ENCODE measurements at regions not wholly inside any gene's neighbourhood (a gene's known extent, or its start where the extent isn't known, plus 50 kb on each side); places are given as distances from the start of the nearest gene placed in this dataset.
"Not testable (repeated sequence)": the region's sequence is repeated elsewhere in the genome, so short reads cannot be mapped to it uniquely, and the experiment has no call there.

DNA sequence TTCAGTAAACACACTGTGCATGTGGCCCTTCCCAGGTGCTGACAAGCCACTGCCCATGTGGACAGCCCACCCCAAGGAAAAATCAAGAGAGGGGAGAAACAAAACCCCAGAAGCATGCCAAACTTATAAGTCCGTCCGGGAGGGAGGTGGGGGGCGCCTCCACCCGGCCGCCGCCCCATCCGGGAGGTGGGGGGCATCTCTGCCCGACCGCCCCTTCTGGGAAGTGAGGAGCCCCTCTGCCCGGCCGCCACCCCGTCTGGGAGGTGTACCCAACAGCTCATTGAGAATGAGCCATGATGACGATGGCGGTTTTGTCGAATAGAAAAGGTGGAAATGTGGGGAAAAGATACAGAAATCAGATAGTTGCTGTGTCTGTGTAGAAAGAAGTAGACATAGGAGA, 53.8 kb upstream of the C2CD4B start:
- DNase-seq: no peak

DNA sequence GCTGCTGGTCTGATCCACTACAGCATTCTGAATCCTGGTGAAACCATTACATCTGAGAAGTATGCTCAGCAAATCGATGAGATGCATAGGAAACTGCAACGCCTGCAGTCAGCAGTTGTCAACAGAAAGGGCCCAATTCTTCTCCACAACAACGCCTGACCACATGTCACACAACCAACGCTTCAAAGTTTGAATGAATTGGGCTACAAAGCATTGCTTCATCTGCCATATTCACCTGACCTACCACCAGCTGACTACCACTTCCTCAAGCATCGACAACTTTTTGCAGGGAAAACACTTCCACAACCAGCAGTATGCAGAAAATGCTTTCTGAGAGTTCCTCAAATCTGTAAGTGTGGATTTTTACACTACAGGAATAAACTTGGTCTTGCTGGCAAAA, 54.7 kb upstream of the C2CD4B start:
- DNase-seq: no peak

DNA sequence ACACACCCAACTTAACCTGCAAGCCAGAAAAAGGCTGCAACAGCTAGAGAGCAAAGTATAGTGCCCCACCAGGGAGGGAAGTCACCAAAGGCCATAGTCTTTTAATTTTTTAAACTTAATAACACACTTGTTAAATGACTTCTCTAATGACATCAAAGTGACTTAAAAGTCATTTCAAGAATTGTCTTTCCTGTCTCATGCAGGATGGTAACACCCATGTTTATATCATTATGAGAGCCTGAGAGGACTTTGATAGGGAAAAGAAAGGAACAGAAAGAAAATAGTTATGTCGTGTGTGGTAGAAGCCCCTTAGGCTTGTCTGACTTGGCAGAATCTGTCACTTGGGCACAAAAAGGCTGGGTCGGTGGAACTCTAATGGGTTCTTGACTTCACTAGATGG, 57.9 kb upstream of the C2CD4B start:
- no peak for DNase-seq

DNA sequence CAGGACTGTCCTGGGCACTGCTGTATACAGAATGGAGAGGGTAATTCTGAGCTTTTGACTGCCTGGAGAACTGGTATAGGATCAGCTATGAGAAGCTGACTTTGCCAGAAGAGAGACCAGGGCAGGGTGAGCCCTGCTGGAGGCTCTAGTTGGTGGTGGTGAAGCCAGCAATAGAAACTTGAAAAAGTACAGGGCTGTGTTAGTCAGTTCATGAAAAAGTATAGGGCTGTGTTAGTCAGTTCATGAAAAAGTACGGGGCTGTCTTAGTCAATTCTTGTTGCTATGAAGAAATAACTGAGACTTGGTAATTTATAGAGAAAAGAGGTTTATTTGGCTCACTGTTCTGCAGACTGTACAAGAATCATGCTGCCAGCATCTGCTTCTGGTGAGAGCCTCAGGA, 63.5 kb upstream of the C2CD4B start:
- DNase-seq: no peak

DNA sequence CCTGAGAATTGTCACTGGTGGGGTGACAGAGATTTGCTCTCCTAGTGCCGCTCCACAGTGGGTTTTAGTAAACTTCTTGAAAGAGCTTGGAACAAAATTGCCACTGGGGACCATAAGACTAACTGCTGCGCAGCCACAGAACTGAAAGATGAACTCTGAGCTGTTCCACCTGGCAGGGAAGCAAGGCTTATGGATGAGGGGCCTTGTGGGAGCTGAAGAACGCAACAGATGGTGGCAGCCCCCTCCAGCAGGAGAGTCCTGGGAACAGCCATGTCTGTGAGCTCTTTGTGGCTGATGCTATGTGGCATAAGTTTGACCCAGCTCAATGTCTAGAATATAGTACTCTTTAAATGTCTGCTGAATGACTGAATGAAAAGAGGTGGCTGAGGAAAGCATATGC, 66.8 kb upstream of the C2CD4B start:
- no peak for DNase-seq

DNA sequence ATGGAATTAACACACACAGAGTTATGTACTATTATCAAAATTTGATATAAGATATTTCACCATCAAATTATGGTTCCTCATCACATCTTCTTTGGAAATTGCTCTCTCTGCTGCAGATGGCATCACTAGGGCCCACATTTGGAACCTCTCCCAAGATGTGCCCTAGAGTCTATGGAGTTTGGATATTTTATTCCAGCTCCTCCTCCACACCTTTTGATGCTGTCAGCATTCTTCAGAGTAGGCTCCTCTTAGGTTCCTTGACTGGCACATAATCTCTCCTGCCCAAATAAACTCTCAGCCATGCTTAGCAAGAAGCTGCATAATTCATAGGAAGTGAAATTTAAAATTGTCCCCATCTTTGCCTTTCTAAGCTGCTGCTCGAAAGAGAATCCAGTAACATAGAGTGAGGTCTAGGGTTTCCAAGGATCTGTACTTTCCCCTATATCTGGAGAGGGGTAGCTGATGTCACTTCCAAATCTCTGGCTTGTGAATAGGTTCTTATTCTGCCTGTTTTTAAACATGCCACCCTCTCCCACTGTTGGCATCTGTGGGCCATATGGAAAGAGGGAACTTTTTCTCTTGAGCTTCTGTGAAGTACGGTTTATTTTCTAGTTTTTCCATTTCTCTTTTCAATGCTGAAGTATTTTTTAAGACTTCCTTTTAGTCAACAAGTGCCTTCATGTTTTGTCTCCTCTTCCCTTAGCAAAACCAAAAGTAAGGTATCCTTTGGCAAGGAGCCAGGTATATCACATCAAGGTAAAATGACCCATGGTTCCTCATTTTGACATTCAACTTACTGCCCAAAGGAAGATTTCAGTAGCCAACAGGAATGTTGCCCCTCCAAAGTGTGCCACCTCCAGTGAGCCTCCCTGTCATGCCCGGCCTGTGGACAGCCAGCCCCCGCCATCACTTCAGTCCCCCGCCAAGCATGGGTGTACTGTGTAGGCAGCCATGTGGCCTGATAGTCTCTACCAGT, 75.3 kb upstream of the C2CD4B start:
- DNase-seq: no peak

DNA sequence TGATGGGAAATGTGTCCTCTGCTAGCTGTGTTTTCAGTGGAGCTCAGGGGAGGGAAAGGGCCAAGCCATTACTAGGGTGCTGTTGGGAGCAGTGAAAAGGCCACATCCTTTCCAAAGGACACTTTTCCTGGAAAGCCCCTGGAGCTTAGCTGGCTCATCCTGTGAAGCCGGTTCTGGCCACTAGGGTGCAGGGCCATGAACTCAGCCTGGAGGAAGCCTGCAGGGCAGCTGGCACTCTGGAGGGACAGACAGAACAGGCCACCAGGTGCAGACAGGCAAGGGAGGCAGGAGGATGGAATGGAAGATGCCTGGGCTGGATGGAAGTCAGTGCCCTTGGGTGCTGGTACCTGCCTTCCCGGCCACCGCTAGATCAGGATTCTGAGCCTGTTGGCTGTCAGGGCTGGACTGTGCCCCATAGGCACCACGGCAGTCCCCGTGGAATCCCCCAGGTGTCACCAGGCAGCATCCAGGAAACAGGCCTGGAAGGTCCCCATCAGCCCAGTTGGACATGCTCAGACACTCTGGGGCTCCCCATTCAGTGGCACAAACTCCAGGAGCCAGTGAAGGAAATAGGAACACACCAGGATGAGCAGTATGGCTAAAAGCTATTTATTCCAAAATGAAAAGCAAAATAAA, 76.2 kb upstream of the C2CD4B start:
- DNase-seq: no peak

DNA sequence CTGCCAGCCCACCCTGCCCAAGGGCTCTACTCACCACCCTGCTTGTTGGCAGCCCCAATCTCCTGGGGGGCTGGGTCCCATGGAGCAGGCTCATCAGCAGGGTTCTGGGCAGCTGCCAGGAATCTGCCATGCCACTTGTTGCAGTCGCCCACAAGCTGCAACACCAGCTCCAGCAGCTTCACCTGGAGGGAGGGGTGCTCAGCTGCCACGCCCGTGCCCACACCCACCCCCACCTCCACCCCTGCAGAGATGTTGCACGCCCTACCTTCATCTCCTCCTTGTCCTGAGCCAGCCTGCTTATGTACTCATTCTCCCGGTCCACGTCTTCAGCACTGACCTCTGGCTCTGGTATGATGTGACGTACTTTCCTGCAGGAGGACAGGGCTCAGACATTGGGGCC, 77.9 kb upstream of the C2CD4B start:
- no peak for DNase-seq

DNA sequence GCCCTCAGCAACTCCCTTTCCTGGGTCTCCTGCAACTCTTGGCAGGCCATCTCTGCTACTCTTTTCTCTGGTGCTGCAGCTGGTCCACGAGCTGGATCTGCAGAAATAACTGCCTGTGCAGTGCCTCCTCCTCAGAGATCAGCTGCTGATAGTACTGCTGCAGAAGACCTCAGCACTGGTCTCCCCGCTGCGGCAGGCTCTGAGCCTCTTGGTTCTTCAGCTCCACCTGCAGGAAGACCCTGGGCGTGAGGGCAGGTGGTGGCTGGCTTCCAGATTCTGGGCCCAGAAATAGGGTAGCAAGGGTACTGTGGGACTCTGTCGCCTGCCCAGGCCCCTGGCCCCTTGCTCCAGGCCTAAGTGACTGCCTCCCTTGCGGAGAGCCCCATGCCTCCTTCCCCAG, 79.7 kb upstream of the C2CD4B start:
- DNase-seq: no peak

DNA sequence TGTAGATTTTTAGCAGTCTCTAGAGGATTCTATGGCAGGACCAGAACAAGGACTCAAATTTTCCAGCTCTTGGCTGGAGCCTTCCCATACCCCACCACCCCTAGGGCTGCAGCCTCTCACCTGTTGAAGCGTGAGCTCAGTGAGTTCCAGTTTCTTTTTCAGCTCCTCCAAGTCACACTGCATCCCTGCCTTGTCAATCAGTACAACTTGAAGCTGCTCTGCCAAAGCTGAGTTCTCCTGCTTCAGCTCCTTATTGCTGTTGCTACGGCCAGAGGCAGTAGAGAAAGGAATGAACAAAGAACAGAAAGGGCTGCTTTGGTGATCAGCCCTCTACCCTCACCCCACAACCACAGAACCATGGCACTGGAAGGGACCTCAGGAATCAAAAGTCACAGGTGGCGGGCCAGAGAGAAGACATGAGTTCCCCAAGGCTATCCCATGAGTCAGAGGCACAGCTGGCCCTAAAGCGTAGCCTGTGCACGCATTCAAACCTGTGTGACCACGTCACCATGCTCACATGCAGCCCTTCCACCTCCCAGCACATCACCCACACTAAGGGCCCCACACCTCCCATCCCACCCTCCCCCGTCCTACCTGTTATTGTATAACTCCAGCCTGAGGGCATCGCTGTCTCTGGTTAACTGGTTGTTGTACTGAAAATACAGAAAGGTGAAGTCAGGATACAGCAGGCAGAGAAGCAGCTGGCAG, 83.3 kb upstream of the C2CD4B start:
- DNase-seq: no peak

DNA sequence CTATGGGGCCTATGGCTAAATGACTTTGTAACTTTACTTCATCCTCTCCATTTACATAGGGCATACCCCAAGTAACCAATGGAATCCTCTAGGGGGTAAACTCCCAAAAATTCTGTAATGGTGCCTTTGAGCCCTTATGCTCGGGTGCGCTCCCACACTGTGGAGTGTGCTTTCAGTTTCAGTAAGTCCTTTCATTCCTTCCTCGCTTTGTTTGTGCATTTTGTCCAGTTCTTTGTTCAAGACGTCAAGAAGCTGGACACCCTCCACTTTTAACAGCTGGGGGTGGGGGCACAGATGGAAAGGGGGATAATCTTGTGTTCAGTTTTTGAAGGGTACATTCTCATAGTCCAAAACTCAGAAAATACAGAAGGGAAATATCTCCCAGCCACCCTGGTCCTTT, 84.4 kb upstream of the C2CD4B start:
- DNase-seq: no peak

DNA sequence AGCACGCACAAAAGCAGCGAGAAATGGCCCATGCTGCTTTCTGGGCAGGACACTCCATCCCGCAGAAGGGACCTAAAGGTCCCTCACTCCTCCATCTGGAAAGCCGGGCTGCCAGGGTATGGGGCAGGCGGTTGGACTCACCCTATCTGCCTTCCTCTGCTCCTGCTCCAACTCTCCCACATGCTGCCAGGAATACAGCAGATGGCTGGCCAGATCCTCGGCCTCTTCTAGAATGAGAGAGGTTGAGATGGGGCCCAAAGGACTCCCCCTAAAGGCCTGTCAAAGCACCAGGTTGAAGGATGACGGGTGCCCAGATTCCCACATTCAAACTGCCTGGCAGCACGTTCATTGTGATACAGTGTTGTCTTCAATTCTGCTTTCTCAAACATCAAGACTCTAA, 85.1 kb upstream of the C2CD4B start:
- DNase-seq: no peak

DNA sequence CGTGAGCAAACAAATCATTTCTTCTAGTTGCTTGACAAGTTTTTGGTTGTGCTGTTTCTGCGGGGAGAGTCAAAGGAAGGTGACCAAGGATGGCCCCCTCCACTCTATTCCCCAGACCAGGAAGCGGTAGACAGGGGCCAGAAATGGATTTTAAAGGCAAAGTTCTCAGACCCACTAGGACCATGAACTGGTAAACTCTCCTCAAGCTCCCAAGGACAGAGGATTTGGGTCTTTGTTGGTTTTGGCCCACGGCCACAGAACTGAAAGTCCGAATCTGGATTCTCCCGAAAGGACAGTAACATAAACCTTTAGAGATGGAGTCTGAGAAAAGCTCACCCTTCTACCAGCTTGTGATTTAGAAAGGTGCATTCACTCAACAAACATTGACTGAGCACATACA, 85.9 kb upstream of the C2CD4B start:
- no peak for DNase-seq

DNA sequence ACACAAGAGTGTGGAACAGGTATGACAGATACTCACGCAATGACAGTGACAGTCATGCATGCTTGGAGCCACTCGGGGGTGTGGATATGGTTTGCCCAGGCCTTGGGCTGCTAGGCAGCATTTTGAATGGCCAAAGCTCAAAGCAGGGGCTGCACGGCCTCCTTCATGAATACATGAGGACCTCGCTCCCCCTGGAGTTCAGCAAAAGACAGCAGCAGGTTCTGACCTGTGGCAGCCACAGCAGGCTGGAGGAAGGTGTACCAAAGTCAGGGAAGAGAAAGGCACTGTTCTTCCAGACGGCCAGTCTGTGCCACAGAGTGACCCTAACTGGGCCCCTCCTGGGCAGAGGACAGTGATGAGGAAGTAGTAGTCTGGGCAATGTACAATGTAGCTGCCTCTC, 88.2 kb upstream of the C2CD4B start:
- no peak for DNase-seq

DNA sequence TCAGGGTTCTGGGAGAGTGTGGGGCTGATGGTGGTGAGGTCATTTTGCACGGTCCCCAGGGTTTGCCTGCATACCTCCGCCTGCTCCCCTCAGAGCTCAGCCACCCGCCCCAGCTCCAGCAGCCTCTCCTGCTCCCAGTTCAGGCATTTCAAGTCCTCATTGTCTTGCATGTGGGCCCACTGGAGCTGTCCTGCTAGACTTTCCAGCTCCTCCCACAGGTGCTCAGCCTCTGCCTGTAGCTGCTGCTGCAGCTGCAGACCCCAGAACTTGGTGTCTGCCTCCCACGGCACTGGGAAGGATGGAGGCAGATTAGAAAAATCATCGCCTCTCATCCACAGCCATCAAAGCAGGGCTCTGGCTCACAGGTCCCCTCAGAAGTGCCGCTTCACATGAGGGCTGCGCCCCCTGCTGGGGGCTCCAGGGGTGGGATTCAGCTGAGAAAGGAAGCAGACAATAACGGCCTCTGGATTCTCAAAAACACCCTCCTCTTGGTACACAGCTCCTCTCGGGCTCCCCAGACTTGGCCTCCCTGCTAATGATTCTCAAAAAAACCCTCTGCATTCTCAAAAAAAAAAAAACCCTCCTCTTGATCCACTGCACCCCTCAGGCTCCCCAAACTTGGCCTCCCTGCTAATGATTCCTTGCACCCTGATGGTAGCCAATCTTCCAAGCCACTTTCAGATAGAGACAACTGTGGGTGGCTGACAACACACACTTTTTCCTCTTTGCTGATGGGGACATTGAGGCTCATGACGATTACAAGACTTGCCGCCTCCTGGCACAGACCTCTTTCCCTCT, 89.3 kb upstream of the C2CD4B start:
- peak; percentile 27 for DNase-seq

DNA sequence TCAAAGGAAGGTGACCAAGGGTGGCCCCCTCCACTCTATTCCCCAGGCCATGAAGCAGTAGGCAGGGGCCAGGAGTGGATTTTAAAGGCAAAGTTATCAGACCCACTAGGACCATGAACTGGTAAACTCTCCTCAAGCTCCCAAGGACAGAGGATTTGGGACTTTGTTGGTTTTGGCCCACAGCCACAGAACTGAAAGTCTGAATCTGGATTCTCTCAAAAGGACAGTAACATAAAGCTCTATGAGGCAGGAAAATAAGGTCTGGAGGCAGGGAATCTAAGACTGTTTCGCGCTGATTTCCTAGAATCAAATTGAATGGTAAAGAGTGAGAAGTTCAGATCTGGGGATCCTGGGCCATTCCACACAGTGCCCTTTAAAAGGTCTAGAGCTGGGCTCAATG, 91.3 kb upstream of the C2CD4B start:
- not testable (repeated sequence) for DNase-seq

DNA sequence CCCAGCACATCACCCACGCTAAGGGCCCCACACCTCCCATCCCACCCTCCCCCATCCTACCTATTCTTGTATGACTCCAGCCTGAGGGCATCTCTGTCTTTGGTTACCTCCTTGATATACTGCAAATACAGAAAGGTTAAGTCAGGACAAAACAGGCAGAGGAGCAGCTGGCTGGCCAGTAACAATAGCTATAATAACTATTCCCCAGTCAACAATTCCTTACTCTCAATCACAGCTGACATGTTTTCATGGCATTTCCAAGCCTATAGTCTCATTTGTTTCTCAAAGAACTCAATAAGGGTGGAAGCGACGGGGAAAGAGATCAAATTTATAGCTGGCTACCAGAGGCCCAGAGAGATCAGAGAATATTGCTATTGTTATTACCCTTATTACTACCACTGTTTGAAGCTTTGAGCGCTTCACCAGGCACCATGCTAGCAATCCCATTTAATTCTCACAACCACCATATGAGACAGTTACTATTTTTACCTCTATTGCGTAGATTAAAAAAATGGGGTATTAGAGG, 93.0 kb upstream of the C2CD4B start:
- DNase-seq: no peak

DNA sequence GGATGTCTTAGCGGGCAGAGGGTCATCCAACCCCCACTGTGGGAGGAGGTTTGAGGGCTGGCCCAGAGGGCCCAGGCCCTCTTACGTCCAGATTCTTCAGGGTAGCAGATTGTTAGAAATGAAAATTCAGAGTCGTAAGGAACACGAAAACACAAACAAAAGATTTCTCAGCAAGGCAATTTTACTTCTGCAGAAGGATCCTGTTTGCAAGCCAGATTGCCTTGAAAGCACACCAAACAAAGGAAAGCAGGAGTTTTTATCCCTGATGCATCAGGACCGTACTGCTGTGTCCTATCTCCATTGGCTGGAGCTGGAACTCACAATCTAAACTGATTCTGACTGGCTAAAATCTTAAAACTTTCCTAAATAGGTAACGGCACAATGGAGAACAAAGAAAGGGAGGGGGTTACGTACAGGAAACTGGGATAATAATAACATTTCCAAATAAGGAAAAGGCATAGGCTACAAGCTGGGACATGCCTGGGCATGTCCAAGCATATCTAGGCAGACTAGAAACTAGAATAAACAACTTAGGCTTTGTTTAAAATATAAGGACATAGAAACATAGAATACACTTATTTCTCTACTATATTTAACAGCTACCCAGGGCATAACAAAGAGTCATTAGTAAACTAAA, 97.3 kb upstream of the C2CD4B start:
- DNase-seq: no peak

DNA sequence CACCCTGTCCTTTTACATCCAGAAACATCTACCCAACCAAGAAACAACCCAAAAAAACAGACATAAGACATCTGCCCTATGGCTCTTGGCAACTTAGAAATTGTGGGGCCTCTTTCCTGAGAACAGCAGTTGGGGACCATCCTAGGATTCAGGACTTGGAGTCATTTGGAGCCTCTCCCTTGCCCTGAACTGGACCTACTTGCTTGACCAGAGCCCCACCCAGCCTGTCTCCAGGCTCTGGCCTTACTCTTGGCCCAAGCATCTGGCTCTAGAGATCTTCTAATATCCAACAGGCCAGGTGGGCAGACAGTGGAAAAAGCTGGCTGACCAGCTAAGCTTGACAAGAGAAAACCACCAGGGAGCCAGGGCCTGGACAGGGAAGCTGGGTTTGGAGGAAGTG, 99.1 kb upstream of the C2CD4B start:
- no peak for DNase-seq

DNA sequence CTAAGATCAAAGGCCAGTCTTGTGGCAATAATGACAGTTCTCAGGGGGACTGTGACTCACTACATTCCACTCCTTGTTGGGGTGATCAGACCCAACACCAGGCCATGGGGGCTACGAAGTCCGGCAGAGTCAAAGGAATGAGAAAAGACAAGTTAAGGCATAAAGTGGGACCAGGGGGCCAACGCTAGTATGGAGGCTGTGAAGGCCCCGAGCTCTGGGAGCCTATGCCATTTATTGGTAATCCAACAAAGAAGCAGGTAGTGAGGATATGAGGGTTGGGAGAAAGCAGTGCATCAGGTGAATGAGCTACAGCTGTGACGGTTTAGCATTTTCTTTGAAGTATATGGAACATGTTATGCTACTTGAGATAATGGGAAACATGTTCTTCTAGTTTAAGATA, 104.4 kb upstream of the C2CD4B start:
- DNase-seq: no peak

DNA sequence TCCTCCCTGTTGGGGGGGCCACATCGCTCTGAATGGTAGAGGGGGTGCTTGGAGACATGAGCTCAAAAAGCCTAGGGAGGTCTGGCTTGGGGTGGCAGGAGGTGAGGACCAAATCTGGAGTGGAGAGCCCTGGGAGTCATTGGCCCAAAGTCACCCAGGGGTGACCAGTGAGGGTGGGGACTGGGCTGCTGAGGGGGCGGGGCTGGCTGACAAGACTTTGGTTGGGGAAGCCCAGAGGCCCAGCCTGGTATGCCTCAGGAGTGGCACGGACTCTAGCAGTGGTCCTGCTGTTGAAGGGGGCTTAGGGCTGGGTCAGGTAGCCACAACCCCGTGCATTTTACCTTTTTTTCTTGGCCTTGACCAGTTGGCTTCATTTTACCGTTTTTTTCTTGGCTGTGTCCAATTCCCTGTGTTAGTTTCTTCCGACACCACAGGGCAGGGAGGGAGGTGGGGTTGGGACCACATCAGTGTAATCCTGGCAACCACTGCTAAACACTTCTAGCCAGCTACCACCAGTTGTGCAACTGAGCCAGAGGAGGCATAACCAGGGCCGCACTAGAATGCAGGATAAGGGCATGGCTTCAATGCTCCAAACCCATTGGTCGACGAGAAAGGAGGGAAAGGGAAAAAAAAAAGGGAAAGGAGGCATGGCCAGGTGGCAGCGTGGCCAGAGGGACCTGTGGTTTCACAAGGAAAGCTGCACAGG, 105.3 kb upstream of the C2CD4B start:
- DNase-seq: no peak

DNA sequence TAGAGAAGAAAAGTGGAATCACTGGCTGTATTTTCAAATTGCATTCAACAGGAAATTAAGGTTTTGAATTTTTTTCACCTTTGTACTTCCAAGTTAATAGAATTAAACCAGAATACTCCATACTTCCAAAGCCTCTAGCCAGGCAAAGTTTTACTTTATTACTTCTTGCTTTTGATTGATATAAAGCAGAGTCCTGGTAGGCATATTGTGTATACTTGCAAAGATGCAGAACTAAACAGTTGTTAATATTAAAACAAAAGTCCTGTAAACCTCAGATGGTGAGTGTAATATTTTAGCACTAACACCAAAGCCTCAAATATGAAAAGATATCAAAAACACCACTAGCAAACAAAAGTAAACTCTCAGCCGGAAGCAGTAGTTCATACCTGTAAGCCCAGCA, 107.2 kb upstream of the C2CD4B start:
- DNase-seq: no peak
